ENCODE measurements at regions not wholly inside any gene's neighbourhood (a gene's known extent, or its start where the extent isn't known, plus 50 kb on each side); places are given as distances from the start of the nearest gene placed in this dataset.
"Not testable (repeated sequence)": the region's sequence is repeated elsewhere in the genome, so short reads cannot be mapped to it uniquely, and the experiment has no call there.

- DNase-seq (ENCODE audit: low read depth in 2 of 2): no peak
These were observed 2123.7 kb upstream of the RAG2 start for GRCh38 chr11:38721586-38722315.

- no peak for DNase-seq (ENCODE audit: low read depth in 2 of 2)
These were observed 2120.6 kb upstream of the RAG2 start for GRCh38 chr11:38718659-38719058.

- no peak for DNase-seq (ENCODE audit: low read depth in 2 of 2)
These were observed 2120.0 kb upstream of the RAG2 start for GRCh38 chr11:38718049-38718448.

DNA sequence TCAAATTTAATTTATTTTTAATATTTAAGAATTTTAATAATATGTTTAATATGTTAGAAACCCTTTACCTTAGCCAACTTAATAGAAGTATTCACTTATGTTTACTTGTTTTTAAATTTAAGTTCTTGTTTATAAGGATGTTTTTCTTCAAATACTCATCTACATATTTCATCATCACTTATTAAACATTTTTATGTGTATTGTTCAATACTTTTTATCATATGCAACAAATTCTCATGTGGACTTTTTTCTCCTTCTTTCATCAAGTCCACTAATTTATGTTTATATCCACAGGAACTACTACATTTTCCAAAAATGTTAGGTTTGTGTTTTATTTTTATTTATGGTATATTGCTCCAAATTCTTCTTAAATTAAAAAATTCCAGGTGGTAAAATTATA is 2113.1 kb upstream of the RAG2 start:
- DNase-seq (ENCODE audit: low read depth in 2 of 2): no peak

DNA sequence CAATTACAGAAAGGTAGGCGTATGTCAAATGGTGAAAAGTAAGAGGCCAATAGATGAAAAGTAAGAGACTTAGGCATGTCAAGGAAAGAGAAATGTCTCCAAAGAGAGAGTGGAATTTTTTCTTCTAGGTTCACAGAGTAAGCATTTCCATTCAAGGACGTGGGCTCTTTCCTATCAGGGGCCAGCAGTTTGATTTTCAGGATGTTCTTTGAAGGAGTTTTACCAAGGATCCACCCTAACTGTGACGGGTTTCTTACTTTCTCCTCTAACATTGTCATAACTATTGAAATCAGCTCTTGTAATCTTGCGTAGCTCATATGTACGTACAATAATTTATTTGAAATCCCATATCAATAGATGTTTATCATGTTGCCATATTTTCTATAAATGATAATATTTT is 2112.2 kb upstream of the RAG2 start:
- no peak for DNase-seq (ENCODE audit: low read depth in 2 of 2)

GRCh38 chr11:38700111-38700510 is 2102.1 kb upstream of the RAG2 start:
- DNase-seq (ENCODE audit: low read depth in 2 of 2): no peak

DNA sequence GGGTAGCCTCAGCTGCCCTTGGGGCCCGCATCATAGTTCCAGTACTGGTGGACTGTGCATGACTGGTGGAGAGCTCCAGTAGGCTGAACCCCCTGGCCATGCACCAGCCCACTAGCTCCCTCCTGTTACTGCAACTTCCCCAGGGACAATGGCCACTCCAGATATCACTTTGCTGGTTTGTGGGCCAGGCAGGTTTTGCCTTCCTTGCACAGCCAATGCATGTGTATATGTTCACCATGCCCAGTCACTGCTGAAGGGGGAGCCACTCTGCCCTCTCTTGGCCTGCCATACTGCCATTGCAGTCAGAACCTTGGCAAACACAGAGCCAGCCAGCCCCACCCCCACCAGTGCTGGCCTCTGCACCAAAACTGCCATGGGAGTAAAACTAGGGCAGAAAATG is 2095.3 kb upstream of the RAG2 start:
- DNase-seq (ENCODE audit: low read depth in 2 of 2): no peak

DNA sequence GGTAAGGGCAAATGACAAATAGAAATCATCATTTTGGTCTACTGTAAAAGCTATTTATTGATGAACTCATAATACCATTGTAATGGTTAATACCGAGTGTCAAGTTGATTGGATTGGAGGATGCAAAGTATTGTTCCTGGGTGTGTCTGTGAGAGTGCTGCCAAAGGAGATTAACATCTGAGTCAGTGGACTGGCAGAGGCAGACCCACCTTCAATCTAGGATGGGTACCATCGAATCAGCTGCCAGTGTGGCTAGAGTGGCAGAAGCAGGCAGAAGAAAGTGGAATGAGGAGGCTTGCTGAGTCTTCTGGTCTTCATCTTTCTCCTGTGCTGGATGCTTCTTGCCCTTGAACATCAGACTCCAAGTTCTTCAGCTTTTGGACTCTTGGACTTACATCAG is 2092.2 kb upstream of the RAG2 start:
- DNase-seq (ENCODE audit: low read depth in 2 of 2): not testable (repeated sequence)

GRCh38 chr11:38687008-38687407 is 2089.0 kb upstream of the RAG2 start:
- no peak for DNase-seq (ENCODE audit: low read depth in 2 of 2)

DNA sequence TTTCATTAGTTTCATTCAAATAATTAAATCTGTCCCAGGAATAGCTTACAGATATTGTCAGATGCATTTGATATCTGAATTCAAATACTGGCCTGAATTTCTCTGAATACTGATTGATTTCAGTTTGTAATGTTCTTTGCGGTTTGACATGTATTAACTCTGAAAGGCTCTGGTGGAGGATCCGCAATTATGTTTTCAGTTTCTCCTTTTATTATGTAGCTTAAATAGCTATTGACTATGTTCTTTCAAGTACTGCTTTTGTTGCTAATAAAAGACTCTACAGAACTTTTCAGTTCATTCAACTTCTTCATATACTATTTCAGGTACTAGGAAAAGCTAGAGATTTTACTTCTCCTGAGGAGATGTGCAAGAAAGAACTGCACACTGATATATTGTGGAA is 2085.4 kb upstream of the RAG2 start:
- DNase-seq (ENCODE audit: low read depth in 2 of 2): no peak

GRCh38 chr11:38680746-38681145 is 2082.7 kb upstream of the RAG2 start:
- DNase-seq (ENCODE audit: low read depth in 2 of 2): no peak

DNA sequence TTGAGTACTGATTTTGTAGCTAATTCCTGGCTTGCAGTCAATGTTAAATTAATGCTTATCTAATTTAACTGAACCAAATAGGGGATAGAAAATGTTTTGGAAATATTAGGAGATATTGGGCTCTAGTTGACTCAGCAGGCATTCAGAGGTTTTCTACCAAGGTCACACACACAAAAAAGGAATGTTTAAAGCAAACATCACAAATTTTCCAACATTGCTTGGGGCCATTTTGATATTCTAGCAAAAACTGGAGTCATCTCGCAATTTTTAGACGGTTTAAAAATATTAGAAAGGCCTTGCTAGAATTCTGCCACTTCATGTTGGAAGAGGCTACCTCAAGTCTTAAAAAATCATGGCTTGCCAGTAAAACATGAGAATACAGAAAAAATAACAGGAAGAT is 2082.1 kb upstream of the RAG2 start:
- no peak for DNase-seq (ENCODE audit: low read depth in 2 of 2)

DNA sequence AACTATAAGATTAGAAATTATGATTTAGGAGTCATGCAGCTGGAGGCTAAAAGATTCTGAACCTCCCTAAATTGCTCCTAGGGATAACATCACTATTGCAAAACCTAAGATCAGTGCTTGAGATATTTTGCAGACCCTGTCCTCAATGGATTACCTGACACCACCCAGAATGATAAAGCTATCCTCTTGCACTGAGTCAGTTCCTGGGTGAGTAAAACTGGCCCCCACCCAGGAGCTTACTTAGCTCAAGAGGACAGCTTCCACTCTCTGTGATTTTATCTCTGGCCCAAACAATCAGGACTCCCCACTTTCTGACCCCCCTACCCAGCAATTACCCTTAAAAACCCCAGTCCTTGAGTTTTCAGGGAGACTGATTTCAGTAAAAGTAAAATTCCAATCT is 2074.4 kb upstream of the RAG2 start:
- no peak for DNase-seq (ENCODE audit: low read depth in 2 of 2)

DNA sequence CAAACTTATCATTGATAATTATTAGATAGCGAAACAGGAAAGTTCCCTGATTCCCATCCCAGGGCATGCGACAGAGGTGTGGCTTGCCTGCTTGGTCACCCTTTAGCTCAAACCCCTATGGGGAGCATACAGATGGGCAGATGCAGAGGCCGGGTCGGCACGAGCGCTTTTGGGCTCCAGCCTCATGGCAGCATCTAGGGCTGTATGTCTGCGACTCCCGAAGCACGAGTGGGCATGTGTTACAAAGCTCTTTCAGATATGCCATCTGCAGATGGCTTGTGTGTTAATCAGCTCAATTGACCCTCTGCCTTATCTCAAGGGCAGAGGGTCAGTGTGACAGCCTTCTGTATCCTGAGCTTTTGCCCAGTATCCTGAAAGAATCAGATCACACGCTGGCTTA is 2069.3 kb upstream of the RAG2 start:
- no peak for DNase-seq (ENCODE audit: low read depth in 2 of 2)

GRCh38 chr11:38648604-38649003 is 2050.6 kb upstream of the RAG2 start:
- DNase-seq (ENCODE audit: low read depth in 2 of 2): no peak

DNA sequence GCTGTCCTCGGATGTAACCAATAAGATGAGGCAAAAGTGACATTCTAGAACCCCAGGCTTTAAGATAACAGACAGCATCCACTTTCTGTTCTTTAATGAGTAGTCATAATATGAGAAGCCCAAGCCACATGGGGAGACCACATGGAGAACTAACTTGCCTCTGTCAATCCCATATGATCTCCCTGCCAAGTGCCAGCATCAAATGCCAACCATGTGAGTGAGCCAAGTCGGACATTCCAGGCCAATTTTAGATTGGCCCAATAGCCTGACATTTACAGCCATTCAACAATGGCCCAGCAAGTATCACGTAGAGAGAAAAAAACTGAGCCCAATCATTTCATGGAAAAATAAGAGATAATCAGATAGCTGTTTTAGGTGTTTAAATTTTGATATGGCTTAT is 2048.3 kb upstream of the RAG2 start:
- no peak for DNase-seq (ENCODE audit: low read depth in 2 of 2)

DNA sequence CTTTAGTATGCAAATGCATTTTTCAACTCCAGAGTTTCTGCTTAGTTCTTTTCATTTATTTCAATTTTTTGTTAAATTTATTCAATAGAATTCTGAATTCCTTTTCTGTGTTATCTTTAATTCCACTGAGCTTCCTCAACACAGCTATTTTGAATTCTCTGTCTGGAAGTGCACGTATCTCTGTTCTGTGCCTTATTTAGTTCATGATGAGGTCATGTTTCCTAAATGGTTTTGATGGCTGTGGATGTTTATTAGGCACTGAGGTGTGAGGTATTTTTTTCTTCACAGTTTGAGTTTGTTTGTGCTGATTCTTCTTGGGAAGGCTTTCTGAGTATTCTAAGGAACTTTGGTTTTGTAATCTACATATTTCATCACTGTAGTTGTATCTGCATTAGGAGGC is 2042.8 kb upstream of the RAG2 start:
- no peak for DNase-seq (ENCODE audit: low read depth in 2 of 2)

- no peak for DNase-seq (ENCODE audit: low read depth in 2 of 2)
These were observed 2014.7 kb upstream of the RAG2 start for GRCh38 chr11:38612701-38613100.

GRCh38 chr11:38601371-38601770 is 2003.3 kb upstream of the RAG2 start:
- DNase-seq (ENCODE audit: low read depth in 2 of 2): not testable (repeated sequence)

DNA sequence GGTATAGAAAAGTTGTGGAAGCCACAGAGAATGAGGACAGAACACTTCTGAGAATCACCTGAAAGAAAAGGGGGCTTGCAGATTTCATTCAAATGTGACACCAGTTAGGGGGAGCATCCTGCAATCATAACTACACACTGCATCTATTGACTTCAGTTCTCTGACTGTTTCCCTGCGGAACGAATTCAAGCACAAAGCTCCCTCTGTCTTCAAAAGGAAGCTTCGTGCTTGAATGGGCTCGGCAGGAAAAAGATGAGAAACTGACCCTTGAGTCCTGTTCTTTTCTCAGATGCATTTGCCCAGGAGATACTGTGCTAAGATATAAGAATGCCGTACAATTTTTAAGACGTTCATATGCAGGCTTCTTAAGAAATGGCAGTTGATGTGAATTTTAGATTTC is 2000.4 kb upstream of the RAG2 start:
- no peak for DNase-seq (ENCODE audit: low read depth in 2 of 2)

DNA sequence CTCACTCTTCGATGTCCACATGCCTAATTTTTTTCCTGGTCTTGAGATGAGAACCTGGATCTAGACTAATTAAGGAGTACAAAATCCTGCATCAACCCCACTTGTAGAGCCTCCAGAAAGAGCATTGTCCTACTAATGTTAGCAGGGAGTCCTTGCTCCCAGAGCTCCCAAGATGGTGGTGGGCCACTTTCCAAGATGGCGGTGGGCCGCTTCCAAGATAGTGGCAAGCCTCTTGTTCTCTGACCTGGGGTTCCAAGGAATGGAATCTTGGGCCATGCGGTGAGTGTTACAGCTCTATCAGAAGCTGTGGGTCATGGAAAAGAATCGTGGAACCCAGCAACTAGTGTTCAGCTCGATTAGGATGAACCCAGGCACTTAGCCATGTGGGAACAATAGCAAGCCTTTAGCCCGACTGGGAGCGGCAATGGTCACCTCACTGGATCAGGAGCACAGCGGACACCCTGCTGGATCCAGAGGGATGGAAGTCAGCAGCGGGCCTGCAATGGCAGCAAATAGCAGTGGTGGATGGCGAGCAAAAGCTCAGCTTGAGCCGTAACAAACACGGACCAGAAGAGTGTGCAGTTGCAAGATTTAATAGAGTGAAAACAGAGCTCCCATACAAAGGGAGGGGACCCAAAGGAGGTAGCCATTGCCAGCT is 1997.5 kb upstream of the RAG2 start:
- not testable (repeated sequence) for DNase-seq (ENCODE audit: low read depth in 2 of 2)

DNA sequence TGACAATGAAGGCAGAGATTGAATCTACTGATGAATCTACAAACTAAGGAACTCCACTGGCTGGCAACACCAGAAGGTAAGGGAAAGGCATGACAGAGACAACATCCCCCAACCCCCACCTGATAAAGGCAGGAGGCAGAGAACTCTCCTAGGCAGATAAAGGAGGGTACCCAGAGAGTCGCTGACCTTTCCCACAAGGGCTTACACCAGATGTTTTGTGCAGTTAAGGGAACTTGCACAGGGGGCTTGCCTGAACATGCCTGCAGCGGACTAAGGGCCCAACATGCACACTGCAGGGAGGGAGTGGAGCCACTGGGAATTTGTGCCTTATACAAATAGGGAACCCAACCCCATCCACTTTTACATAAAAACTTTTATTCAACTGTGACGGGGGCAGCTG is 1996.9 kb upstream of the RAG2 start:
- no peak for DNase-seq (ENCODE audit: low read depth in 2 of 2)

DNA sequence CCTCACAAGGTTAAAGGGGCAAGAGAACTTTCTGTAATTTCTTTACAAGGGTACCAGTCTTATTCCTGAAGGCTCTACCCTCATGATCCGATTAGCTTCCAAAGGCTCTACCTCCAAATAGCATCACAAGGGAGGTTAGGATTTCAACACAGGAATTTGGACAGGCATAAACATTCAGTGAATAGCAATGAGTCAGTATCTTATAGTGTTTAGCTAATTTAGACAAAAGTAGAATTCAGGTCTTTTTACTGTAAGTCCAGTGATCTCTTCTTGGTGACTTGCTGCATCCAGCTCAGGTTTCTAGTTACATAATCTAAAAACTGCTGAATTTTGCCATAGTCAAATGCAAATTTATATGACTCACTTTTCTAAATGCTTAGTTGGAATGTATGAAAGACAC is 1995.6 kb upstream of the RAG2 start:
- DNase-seq (ENCODE audit: low read depth in 2 of 2): no peak

DNA sequence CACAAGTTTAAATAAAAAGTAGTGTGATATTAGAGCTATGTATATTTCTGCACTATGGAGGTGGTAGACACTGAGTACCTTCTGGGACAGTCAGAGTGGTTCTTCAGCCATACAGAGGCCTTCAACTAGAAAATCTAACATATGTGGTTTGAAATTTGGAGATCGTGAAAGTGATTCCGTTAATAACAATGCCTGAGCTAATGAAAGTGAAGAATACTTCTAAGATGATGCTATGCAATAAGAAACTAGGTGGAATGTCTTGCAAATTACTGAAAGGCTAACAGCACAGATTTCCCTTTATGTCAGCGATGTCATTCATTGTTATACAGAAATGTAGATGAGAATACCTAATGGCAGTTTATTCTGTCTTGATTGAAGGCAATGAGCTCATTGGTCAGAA is 1984.7 kb upstream of the RAG2 start:
- DNase-seq (ENCODE audit: low read depth in 2 of 2): no peak

All from dermis microvascular lymphatic vessel endothelial cell (primary cell).